CD4-positive, alpha-beta T cell treated with Interleukin-17A for 1 hour (primary cell): ENCODE measurements at regions not wholly inside any gene's neighbourhood (a gene's known extent, or its start where the extent isn't known, plus 50 kb on each side); places are given as distances from the start of the nearest gene placed in this dataset.

ENCODE experiments used
- DNase-seq: peaks from one replicate; pipeline ENCODE4 v3.0.0-alpha.2; 2020

GRCh38 chr14:100674897-100675619 lies 51.6 kb upstream of the DLK1 start:
- no peak for DNase-seq

- no peak for DNase-seq
Observed at GRCh38 chr14:100675699-100676684, 50.7 kb upstream of the DLK1 start.
